ENCODE measurements at regions not wholly inside any gene's neighbourhood (a gene's known extent, or its start where the extent isn't known, plus 50 kb on each side); places are given as distances from the start of the nearest gene placed in this dataset.
A peak's percentile ranks its signal among the peaks of the same experiment; 100 is the strongest.

- H3K9ac ChIP-seq, result no peak overlapping the region
- H3F3A ChIP-seq (replicated peaks; ENCODE audit: insufficient read depth), result no peaks in the 10 kb centered on the region
- 24% methylated on average over 1 of the region's 1 CpG for WGBS (ENCODE audit: low lambda C conversion rate)
- no peak overlapping the region for H3K4me3 ChIP-seq (ENCODE audit: low read depth in 2 of 2, low read length in 1 of 2)
- no peaks in the 10 kb centered on the region for H3K79me2 ChIP-seq (ENCODE audit: insufficient read depth)
- H3K27ac ChIP-seq (ENCODE audit: low read depth in 2 of 2, low read length in 1 of 2), result no peak overlapping the region
- H3K9me2 ChIP-seq, result no peaks in the 10 kb centered on the region
- H3K27me3 ChIP-seq (ENCODE audit: insufficient read depth), result no peaks in the 10 kb centered on the region
- no peaks in the 10 kb centered on the region for H4K20me1 ChIP-seq (ENCODE audit: insufficient read depth)
- no peaks in the 10 kb centered on the region for H3K9me3 ChIP-seq
- no peak overlapping the region for H2AFZ ChIP-seq (ENCODE audit: low read depth)
- H3K4me1 ChIP-seq (ENCODE audit: control insufficient read depth in 1 of 2, insufficient read depth in 2 of 2, low read depth in 1 of 2, low read length in 1 of 2), result no peaks in the 10 kb centered on the region
- DNase-seq, result no peak
- no peaks in the 10 kb centered on the region for H3K36me3 ChIP-seq (replicated peaks in 1 of 2; ENCODE audit: control insufficient read depth in 1 of 2, insufficient read depth in 2 of 2, low read length in 1 of 2)
- ChIA-PET POLR2A (no interaction called here), CTCF (no interaction called here)
- no peak overlapping the region for H3K4me2 ChIP-seq
- TF ChIP-seq JUND (IDR thresholded peaks at IDR 0.05) (peak; percentile 26), MEF2A (IDR thresholded peaks at IDR 0.05; ENCODE audit: borderline replicate concordance, low read depth) (no peak), NFIC (IDR thresholded peaks at IDR 0.05; ENCODE audit: borderline replicate concordance) (no peak; the same call in 1 of the 2 replicates), RCOR1 (IDR thresholded peaks at IDR 0.05; ENCODE audit: low read length) (no peak), MXI1 (IDR thresholded peaks at IDR 0.05; ENCODE audit: low read depth, low read length) (no peak), SMC3 (IDR thresholded peaks at IDR 0.05; ENCODE audit: low read depth, low read length) (no peak), CHD2 (IDR thresholded peaks at IDR 0.05; ENCODE audit: low read length, partially characterized antibody) (no peak), POLR2AphosphoS5 (IDR thresholded peaks at IDR 0.05; ENCODE audit: low read depth, low read length) (0 out of 2 replicates have a peak, but pooled peaks have one; percentile 13), REST (IDR thresholded peaks at IDR 0.05; ENCODE audit: low read depth, low read length) (no peak), USF2 (IDR thresholded peaks at IDR 0.05; ENCODE audit: borderline replicate concordance, low read depth, low read length) (no peak), TCF12 (IDR thresholded peaks at IDR 0.05) (peak; percentile 82), FOXJ3 (CRISPR knock-in tag; IDR thresholded peaks at IDR 0.05) (no peak), PBX3 (IDR thresholded peaks at IDR 0.05) (peak; percentile 87), SIN3A (IDR thresholded peaks at IDR 0.05; ENCODE audit: borderline replicate concordance, low read depth, low read length) (no peak), YY1 (IDR thresholded peaks at IDR 0.05; ENCODE audit: low read depth) (no peak), RAD21 (IDR thresholded peaks at IDR 0.05; ENCODE audit: low read length) (no peak), USF1 (IDR thresholded peaks at IDR 0.05; ENCODE audit: borderline replicate concordance, low read depth) (no peak), EZH2phosphoT487 (IDR thresholded peaks at IDR 0.05; ENCODE audit: borderline replicate concordance, low read depth) (no peak), FOSL2 (IDR thresholded peaks at IDR 0.05; ENCODE audit: borderline replicate concordance, low read depth) (no peak), RXRA (IDR thresholded peaks at IDR 0.05; ENCODE audit: borderline replicate concordance, low read depth) (no peak), MAX (IDR thresholded peaks at IDR 0.05; ENCODE audit: low read depth) (no peak), GATA2 (CRISPR knock-in tag; IDR thresholded peaks at IDR 0.05) (no peak), RFX5 (IDR thresholded peaks at IDR 0.05; ENCODE audit: low read length) (no peak), IRF3 (IDR thresholded peaks at IDR 0.05; ENCODE audit: low read depth, low read length) (no peak), TEAD4 (IDR thresholded peaks at IDR 0.05; ENCODE audit: borderline replicate concordance, insufficient read depth) (peak; percentile 59; the same call in 1 of the 2 replicates), NRF1 (IDR thresholded peaks at IDR 0.05; ENCODE audit: low read depth, low read length) (no peak), ELF1 (IDR thresholded peaks at IDR 0.05) (no peak), TAF1 (IDR thresholded peaks at IDR 0.05; ENCODE audit: borderline replicate concordance, low read depth, low read length) (no peak), GABPA (IDR thresholded peaks at IDR 0.05; ENCODE audit: low read depth) (no peak), FOXM1 (IDR thresholded peaks at IDR 0.05; ENCODE audit: low read depth) (no peak)
Measured at GRCh38 chr2:193894081-193894480, 1699.3 kb upstream of the TMEFF2 start.
